NCI-H128 (cell line): ENCODE measurements at regions not wholly inside any gene's neighbourhood (a gene's known extent, or its start where the extent isn't known, plus 50 kb on each side); places are given as distances from the start of the nearest gene placed in this dataset.

Experiments
- DNase-seq: peaks from one replicate; lab custom pipeline; 2025; ENCODE audit not compliant: unreplicated experiment; lab: John Stamatoyannopoulos, UW

GRCh38 chr13:50306156-50306555 lies 290.9 kb downstream of the KCNRG start:
- DNase-seq: no peak

- no peak for DNase-seq
Observed at GRCh38 chr13:50309318-50309717, 294.1 kb downstream of the KCNRG start.

GRCh38 chr13:50309882-50310594 lies 294.8 kb downstream of the KCNRG start:
- no peak for DNase-seq

- no peak for DNase-seq
Observed at GRCh38 chr13:50310734-50311133, 295.5 kb downstream of the KCNRG start.

GRCh38 chr13:50318887-50319286 lies 303.6 kb downstream of the KCNRG start:
- no peak for DNase-seq

- no peak for DNase-seq
Observed at GRCh38 chr13:50319635-50320255, 304.5 kb downstream of the KCNRG start.

- no peak for DNase-seq
Observed at GRCh38 chr13:50320271-50320862, 305.1 kb downstream of the KCNRG start.

GRCh38 chr13:50322006-50322405 lies 306.8 kb downstream of the KCNRG start:
- DNase-seq: no peak

- no peak for DNase-seq
Observed at GRCh38 chr13:50323440-50324065, 308.3 kb downstream of the KCNRG start.

- DNase-seq: no peak
Observed at GRCh38 chr13:50326271-50326670, 311.0 kb downstream of the KCNRG start.

- no peak for DNase-seq
Observed at GRCh38 chr13:50326811-50327210, 311.6 kb downstream of the KCNRG start.

- DNase-seq: no peak
Observed at GRCh38 chr13:50334115-50334778, 319.0 kb downstream of the KCNRG start.

- no peak for DNase-seq
Observed at GRCh38 chr13:50334944-50335343, 319.7 kb downstream of the KCNRG start.

GRCh38 chr13:50339271-50339670 lies 324.0 kb downstream of the KCNRG start:
- no peak for DNase-seq

- DNase-seq: no peak
Observed at GRCh38 chr13:50340146-50340545, 324.9 kb downstream of the KCNRG start.

- DNase-seq: no peak
Observed at GRCh38 chr13:50340551-50341287, 325.5 kb downstream of the KCNRG start.

- DNase-seq: no peak
Observed at GRCh38 chr13:50341526-50341925, 326.3 kb downstream of the KCNRG start.

- peak; percentile 16 for DNase-seq
Observed at GRCh38 chr13:50344717-50345116, 329.5 kb downstream of the KCNRG start.

GRCh38 chr13:50345804-50346203 lies 330.6 kb downstream of the KCNRG start:
- no peak for DNase-seq

- DNase-seq: no peak
Observed at GRCh38 chr13:50348371-50348770, 333.1 kb downstream of the KCNRG start.
